NCI-H460 (cell line): ENCODE measurements at regions not wholly inside any gene's neighbourhood (a gene's known extent, or its start where the extent isn't known, plus 50 kb on each side); places are given as distances from the start of the nearest gene placed in this dataset.
"Not testable (repeated sequence)": the region's sequence is repeated elsewhere in the genome, so short reads cannot be mapped to it uniquely, and the experiment has no call there.

ENCODE experiments used
- DNase-seq: peaks from one replicate; pipeline ENCODE4 v3.0.0-alpha.2; 2016; ENCODE audit warnings: low read depth; ENCODE audit errors: extremely low read depth

DNA sequence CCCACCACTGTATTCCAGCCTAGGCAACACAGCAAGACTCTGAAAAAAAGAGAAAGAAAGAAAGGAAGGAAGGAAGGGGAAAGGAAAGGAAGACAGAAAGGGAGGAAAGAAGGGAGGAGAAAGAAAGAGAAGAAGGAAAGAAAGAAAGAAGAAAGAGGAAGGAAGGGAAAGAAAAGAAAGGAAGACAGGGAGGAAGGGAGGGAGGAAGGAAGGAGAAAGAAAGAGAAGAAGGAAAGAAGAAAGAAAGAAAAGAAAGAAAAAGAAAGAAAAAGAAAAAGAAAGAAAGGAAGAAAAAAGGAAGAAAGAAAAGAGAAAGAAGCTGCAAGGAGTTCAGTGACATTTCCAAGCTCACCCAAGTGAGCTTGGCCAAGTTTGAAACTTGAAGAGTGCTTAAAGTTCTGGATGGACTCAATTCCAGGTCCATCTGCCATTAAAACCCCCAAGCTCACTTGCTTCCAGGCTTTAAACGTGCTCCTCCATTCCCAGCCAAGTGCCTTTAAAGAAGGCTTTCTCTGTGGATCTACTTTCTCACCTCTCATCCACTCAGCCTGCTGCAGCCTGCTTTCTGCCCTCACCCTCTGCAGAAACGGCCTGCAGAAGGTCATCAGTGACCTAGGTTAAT, 101.5 kb downstream of the VCPKMT start:
- no peak for DNase-seq

DNA sequence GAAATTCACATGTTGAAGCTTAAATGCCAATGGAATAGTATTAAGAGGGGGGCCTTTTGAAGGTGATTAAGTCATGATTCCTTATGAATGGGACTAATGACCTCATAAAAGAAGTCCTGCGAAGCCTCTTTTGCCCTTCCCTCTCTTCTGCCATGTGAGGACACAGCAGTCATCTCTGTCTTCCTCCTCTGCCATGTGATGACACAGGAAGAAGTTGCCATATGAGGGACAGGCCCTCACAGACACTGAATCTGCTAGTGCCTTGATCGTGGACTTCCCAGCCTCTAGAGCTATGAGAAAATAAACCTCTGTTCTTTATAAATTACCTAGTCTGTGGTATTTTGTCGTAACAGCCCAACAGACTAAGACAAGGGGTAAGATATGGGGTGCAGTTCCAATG, 100.7 kb downstream of the VCPKMT start:
- no peak for DNase-seq

DNA sequence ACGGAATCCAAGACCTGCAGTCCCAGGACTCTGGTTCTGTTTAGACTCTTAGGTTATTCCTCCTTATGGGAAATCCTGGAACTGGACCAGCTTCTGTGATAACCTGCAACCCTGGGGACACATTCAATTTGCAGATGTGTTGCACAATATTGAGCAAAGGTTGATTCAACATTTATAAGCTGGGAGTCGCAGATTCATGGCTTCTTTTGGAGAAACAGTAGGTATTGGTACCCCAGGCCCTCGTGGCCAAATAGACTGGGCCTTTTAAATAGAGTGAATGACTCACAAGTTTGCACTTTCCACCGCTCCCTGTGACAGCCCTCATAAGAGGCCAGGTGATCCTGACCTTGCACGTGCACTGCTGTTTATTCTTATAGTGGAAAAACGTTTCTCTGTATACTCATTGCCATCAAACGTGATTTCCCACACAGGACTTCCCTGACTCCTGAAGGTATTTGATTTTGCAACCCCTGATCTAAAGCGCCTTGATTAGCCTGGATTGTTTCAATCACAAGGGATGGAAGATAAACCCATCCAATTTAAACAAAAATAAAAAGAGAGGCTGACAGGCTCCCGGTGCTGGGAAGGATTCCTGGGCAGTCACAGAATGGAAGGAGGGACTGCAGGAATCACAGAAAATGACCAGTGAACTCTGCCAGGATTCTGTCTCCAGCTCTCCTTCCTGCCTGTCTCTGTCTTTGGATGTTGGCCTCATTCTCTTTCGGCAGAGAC, 98.0 kb downstream of the VCPKMT start:
- no peak for DNase-seq

DNA sequence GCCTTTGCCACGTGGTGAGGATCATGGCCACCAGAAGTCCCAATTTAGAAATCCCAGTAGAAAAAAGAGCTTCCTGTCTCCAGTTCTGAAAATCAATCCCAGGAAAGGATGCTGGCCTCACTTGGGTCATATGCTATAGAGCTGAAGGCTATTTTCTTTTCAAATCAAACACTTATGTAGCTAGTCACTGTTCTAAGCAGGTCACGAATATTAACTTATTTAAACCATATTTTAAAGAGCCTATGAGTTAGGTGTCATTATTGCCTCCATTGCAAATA, 97.5 kb downstream of the VCPKMT start:
- DNase-seq = no peak

DNA sequence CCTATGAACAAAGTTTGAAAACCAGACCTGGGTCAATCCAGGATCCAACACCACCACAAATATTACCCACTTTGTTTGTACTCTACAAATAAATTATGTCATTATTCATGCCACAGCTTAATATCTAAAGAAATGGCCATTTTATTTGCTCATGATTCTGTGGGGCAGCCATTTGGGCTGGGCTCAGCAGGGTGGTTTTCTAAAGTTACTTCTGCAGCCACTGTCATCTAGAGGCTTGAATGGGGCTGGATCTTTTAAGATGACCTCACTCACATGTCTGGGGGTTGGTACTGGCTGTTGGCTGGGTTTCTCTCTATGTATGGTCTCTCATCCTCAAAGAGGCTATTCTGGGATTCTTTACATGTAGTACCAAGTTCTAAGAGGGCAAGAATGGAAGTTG, 96.2 kb downstream of the VCPKMT start:
- no peak for DNase-seq

DNA sequence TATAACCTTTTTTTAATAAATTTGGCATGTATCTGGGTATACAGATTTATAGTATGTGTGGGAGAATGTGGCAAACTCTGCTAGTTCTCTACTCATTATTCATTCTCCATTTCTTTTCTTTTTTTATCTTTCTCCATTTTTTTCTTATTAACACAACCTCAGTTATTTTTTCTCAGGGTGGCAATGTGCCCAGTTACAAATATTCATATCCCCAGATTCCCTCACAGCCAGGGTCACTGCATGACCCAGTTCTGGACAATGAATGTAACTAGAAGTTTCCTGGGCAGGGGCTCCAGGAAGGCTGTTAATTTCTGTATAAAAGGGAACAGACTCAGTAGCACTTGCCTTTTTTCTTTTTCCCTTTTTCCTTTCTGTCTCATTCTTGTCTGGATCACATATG, 95.6 kb downstream of the VCPKMT start:
- no peak for DNase-seq

DNA sequence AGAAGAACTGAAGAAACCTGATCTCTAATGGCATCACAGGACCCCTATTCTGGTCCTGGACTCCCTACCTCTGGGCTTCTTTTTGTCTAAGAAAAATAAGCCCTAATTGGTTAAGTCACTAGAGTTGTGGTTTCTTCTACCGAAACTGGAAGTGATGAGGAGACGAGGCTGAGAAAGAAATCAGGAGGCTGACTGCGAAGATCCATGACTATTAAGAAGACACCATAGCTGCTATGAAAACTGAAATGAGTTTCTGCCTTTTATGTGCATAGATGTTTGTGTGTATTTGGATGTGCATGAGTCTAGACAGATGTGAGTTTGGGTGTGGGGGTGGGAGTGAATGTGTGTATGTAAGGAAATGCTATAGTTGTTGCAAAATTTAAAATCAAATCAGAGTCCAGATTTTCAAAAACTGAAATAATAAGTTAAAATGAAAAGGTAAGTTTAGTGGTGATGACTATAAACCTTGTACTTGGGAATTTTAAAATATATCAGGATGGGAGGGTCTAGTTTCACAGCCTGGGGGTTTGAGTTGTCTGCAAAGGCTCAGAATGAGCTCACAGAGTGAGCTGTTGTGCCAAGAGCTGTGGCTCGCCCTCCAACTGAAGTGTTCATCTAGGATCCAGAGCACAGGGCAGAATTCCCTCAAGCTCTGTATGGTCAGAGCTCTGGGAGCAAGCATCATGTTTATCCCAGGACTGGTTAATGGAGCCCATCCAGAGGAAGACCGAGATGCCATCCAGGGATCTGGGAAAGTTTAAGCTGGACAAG, 94.9 kb downstream of the VCPKMT start:
- DNase-seq = no peak

DNA sequence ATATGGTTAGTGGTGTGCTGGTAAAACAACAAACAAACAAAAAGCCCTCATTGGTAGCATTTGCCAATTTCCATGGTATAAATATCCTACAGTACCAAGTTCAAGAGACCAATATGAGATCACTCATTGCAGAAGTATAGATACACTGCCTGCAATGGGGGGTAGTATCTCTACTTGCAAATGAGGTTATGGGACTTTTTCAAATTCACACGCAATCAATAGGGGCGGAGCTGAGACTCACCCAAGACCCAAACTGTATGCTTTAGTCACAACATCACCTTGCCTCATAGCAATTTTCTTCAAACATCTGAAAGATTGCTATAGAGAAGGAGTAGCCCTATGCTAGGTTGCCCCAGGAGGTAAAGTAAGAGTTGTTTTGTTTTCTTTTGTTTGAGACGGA, 93.7 kb downstream of the VCPKMT start:
- no peak for DNase-seq

DNA sequence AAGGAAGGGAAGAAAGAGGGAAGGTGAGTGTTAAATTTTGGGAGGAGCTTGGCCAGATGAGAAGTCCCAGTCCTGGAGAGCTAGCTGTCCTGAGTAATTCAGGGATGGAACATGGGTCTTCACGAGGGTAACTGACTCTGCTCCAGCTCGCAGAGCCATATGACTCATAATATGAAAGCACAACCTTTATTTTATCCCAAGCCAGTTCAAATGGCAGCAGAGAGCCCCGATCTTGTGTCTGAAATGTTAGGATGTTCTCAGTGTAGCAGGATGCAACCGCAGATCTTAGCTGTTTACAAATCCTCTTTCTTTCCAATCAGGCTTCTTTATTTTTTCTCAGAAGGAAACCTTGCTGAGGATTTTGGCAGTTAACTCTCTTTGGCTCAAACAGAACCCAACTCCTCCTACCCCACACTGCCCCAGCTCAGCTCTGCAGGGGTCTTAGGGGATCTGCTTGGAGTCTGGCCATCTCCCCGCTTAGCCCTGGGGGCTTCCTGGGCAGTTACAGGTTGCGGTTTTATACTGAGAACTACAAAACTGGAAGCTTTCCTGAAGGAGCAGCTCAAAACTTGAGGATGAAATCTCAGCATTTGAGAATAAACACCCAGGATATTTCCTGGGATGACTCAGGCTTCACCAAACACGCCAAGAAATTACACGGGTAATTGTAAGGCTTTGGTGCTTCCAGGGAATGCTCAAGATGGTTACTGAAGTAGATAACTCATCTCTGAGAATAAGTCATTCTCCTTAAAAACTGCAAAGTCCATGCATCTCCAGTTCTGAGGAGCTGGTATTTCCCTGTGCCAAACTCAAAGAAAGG, 92.5 kb downstream of the VCPKMT start:
- DNase-seq = no peak

DNA sequence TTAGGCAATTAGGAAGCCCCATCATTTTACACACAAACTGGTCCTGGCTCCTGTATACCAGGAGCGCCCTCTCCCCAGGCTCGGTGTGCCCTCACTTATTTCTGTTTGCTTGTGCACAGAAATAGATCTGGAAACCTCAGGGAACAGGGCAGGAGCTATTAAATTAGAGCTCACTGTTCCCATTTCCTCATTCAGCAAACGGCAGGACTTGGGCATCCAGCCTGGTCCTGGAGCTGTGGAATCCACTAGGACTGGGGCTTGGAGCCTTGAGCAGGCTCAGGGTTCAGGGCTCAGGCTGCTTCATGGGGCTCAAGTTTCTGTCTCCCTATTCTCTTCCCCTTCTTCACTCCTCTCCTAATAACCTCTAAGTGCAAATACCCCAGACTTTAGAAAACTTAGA, 91.3 kb downstream of the VCPKMT start:
- DNase-seq = no peak

DNA sequence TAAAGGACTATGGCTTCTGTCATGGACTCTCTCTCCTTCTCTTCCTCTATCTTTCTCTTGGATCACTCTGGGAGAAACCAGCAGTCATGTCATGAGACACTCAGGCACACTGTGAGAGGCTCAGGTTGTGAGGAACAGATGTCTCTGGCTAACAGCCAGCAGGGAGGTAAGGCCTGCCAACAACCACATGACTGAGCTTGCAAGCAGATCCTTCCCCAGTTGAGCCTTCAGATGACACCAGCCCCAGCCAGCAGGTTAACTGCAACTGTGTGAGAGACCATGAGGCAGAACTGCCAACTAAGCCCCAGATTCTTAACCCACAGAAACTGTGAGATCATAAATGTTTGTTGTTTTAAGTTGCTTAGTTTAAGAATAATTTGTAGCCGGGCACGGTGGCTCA, 90.6 kb downstream of the VCPKMT start:
- DNase-seq = no peak

DNA sequence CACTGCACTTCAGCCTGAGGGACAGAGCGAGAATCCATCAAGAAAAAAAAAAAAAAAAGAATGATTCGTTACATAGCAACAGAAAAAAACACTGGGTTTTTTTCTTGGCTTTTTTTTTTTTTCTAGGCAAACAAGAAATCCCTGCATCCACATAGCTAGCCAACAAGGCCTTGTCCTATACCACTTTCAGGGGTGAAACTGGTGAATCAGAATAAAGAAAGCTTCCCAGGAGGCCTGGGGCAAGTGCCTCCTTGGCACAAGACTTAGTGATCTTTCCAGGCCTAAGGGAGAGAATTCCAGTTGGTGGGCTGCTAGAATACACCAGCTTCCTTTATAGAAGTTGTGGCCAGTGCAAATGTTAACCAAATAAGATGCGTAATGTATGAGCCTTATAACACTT, 90.0 kb downstream of the VCPKMT start:
- DNase-seq = no peak

DNA sequence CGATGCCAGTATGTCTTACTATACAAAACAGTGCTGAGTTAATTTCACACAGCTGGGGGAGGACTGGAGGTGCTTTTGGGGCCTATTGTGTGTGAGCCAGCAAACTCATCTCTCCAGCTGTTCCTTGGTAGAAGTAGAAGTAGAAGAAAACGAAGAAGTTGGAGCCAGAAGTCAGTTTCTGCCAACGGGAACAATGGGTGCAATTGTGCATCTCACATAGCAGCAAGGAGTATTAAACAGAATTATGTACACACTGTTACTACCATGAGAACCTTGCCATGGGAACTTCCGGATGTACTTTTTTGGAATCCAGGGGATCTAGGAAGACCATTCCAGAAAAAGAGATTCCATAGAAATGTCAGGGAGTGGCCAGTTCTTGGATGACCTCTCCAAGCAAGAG, 88.6 kb downstream of the VCPKMT start:
- no peak for DNase-seq

DNA sequence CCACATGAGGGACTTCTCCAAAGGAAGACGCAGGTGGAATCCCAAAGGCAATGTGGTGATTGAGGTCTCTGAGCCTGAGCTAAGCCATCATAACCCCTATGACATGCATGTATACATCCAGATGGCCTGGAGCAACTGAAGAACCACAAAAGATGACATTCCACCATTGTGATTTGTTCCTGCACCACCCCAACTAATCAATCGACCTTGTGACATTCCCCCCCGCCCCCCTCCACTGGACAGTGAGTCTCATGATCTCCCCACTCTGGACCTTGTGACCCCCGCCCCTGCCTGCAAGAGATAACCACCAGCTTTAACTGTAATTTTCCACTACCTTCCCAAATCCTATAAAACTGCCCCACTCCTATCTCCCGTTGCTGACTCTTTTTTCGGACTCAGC, 87.9 kb downstream of the VCPKMT start:
- DNase-seq = no peak

DNA sequence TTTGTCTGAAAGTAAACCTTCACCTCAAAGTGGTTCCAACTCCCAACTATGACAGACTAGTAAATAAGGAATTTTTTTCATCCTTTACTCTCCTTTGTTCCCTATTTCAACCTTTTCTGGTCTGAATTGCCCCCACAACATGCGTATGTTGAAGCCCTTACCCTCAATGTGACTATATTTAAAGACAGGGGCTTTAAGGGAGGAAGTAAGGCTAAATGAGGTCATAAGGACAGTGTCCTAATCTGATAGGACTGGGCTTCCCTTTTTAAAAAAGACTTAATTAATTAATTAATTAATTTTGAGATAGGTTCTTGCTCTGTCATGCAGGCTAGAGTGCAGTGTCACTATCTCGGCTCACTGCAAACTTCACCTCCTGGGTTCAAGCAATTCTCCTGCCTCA, 86.3 kb downstream of the VCPKMT start:
- no peak for DNase-seq

DNA sequence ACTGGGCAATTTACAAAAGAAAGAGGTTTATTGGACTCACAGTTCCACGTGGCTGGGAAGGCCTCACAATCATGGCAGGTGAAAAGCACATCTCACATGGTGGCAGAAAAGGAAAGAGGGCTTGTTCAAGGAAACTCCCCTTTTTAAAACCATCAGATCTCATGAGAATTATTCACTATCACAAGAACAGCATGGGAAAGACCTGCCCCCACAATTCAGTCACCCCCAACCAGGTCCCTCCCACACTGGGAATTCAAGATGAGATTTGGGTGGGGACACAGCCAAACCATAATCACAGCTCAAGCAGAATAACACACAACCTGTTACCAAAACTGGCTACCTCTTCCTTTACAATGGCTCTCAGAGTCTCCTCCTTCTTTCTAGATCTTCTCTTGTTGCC, 85.5 kb downstream of the VCPKMT start:
- DNase-seq = not testable (repeated sequence)

DNA sequence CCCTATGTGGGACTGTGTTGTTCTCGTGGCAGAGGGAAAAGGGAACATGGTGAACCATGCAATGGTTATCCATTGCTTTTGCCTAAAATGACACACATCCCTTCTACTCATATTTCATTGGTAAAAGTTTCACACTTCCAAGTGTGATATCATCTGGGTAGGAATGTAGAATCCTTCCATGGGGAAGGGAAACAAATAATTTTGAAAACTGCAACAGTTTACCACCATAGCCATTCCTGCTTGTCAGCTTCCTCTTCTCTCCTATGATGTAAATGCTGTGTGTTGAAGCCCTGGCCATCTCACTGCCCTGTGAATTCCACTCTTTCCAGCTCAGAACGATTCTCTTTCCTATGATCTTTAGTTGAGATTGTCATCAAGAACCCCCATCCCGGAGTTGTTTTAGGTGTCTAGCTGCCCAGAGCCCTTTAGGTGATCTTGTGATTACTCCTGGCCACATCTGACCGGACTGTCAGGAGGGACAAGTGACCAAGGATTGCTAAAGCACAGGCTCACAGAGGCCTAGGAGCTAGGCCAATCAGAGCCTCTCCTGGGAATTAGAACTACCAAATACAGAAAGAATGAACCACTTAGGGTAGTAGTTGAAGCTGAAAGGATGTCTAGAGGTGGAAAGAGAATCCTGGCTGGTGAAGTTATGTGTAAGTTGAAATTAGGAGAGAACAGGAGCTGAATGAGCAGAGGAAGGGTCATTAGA, 84.6 kb downstream of the VCPKMT start:
- DNase-seq = no peak

DNA sequence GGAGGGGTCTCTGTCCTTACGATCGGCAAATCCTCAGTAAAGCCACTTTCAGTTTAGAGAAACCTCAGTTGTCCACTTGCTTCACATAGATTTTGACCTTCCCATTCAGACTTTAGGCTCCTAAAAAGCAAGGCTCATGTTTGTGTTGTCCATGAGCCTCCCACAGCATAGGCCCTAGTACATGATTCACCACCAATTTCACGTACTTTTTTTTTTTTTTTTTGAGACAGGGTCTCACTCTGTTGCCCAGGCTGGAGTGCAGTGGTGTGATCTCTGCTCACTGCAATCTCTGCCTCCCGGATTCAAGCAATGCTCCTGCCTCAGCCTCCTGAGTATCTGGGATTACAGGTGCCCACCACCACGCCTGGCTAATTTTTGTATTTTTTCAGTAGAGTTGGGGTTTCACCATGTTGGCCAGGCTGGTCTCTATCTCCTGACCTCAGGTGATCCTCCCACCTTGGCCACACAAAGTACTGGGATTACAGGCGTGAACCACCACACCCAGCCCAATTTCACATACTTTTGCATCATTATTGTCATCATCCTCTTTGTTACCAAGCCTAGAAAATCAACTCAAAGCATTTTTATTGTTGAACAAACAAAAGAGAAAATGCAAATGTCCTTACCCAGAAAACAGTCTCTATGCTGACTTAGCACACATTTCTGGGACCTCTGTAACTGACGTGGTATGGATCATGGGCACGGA, 83.8 kb downstream of the VCPKMT start:
- DNase-seq = not testable (repeated sequence)

DNA sequence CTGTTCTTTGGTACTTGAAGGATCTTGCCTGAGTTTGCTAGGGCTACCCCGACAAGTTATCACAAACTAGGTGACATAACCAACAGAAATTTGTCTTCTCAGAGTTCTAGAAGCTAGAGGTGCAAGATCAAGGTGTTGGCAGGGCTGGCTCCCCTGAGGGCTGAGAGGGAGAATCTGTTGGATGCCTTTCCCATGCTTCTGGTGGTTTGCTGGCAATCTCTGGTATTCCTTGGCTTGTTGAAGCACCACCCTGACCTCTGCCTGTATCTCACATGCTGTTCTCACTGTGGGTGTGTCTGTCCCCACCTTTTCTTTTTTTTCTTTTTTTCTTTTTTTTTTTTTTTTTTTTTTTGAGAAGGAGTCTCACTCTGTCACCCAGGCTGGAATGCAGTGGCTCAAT, 81.2 kb downstream of the VCPKMT start:
- DNase-seq = no peak

DNA sequence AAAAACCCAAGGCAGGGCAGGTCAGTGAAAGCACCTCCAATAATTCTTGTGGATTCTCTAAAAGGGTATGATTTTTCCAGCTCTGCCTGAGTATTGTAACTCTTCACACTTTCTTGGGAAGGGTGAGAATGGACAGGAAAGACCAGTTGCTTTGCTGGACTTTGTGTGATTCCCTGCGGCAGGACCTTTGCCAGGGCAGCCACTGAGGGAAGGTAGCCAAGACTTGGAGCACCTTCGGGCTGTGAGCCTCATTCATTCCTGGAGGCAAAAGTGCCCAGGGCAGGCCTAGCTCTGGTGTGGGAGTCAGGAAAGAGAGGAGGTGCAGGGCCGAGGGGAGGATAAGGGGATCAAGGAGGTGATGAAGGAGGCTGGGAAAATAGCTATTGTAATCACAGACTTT, 80.2 kb downstream of the VCPKMT start:
- DNase-seq = no peak
